Ovary (tissue), 3 donors: ENCODE measurements at regions not wholly inside any gene's neighbourhood (a gene's known extent, or its start where the extent isn't known, plus 50 kb on each side); places are given as distances from the start of the nearest gene placed in this dataset.

Experiments used
- CTCF ChIP-seq, 3 donors: fragments of 450-650 bp in 2 of 3; fragments of 200-600 bp in 1 of 3; IDR thresholded peaks; one replicate each; pipeline versions ENCODE4 v1.5.1 to v1.8.0; 2016 to 2022; ENCODE audit warnings: antibody characterized with exemption in 3 of 3, mild to moderate bottlenecking in 1 of 3
- POLR2A ChIP-seq: fragments of 450-650 bp; IDR thresholded peaks from one replicate; pipeline ENCODE4 v1.6.1; 2017; ENCODE audit warnings: antibody characterized with exemption, mild to moderate bottlenecking, moderate library complexity
- donor health status: DM: no; HTN: no; CAD: no.

- TF ChIP-seq CTCF (IDR thresholded peaks at IDR 0.05): no peak
- TF ChIP-seq POLR2A: no peak
Measured at GRCh38 chr4:34108391-34108790, 2135.9 kb downstream of the ARAP2 start.
